T-helper 1 cell treated with Interleukin-12 subunit alpha and Interleukin-12 subunit beta and Interleukin-4 antibody, amounts not matched to agents 30 μg/mL and 1 μg/mL, for 36 hours (primary cell): ENCODE measurements at regions not wholly inside any gene's neighbourhood (a gene's known extent, or its start where the extent isn't known, plus 50 kb on each side); places are given as distances from the start of the nearest gene placed in this dataset.
"Not testable (repeated sequence)": the region's sequence is repeated elsewhere in the genome, so short reads cannot be mapped to it uniquely, and the experiment has no call there.

Source experiments
- H3K27ac Mint-ChIP-seq: one replicate; pipeline ENCODE4 v1.8.0; 2021; ENCODE audit warnings: mild to moderate bottlenecking, mixed read lengths
- H3K27me3 Mint-ChIP-seq: one replicate; pipeline ENCODE4 v1.8.0; 2021; ENCODE audit warnings: low read depth, mixed read lengths
- H3K36me3 Mint-ChIP-seq: one replicate; pipeline ENCODE4 v1.8.0; 2021; ENCODE audit warnings: low read depth, mixed read lengths
- H3K4me1 Mint-ChIP-seq: one replicate; pipeline ENCODE4 v1.8.0; 2021; ENCODE audit warnings: low read depth, mixed read lengths
- H3K4me3 Mint-ChIP-seq: one replicate; pipeline ENCODE4 v1.8.0; 2021; ENCODE audit warnings: mild to moderate bottlenecking, moderate library complexity, mixed read lengths
- H3K9me3 Mint-ChIP-seq: one replicate; pipeline ENCODE4 v1.8.0; 2021; ENCODE audit warnings: mixed read lengths

- H3K36me3 Mint-ChIP-seq, result no peaks in the 10 kb centered on the region
- H3K4me3 Mint-ChIP-seq, result no peak overlapping the region
- H3K9me3 Mint-ChIP-seq, result peaks cover 4% of the 10 kb centered on the region
- no peaks in the 10 kb centered on the region for H3K4me1 Mint-ChIP-seq
- no peaks in the 10 kb centered on the region for H3K27me3 Mint-ChIP-seq
- no peak overlapping the region for H3K27ac Mint-ChIP-seq
Measured at GRCh38 chr7:108875139-108875538, 305.5 kb downstream of the DNAJB9 start.

- Mint-ChIP-seq H3K4me1 (no peaks in the 10 kb centered on the region), H3K27me3 (no peaks in the 10 kb centered on the region), H3K9me3 (peaks cover 4% of the 10 kb centered on the region), H3K4me3 (no peak overlapping the region), H3K27ac (no peak overlapping the region), H3K36me3 (no peaks in the 10 kb centered on the region)
Measured at GRCh38 chr7:108890862-108891261, 321.2 kb downstream of the DNAJB9 start.

GRCh38 chr7:108908456-108908855, 338.8 kb downstream of the DNAJB9 start:
- Mint-ChIP-seq H3K9me3 (no peaks in the 10 kb centered on the region), H3K36me3 (no peaks in the 10 kb centered on the region), H3K4me1 (no peaks in the 10 kb centered on the region)

GRCh38 chr7:108911016-108911415, 341.3 kb downstream of the DNAJB9 start:
- no peaks in the 10 kb centered on the region for H3K4me1 Mint-ChIP-seq
- peaks cover 21% of the 10 kb centered on the region for H3K9me3 Mint-ChIP-seq
- no peak overlapping the region for H3K27ac Mint-ChIP-seq
- no peak overlapping the region for H3K4me3 Mint-ChIP-seq
- no peaks in the 10 kb centered on the region for H3K27me3 Mint-ChIP-seq
- no peaks in the 10 kb centered on the region for H3K36me3 Mint-ChIP-seq

More at GRCh38 chr7:108908456-108908855, 338.8 kb downstream of the DNAJB9 start:
- Mint-ChIP-seq H3K4me3 (no peak overlapping the region), H3K27ac (no peak overlapping the region), H3K27me3 (no peaks in the 10 kb centered on the region)

GRCh38 chr7:108920490-108920889, 350.8 kb downstream of the DNAJB9 start:
- no peaks in the 10 kb centered on the region for H3K4me1 Mint-ChIP-seq
- no peaks in the 10 kb centered on the region for H3K36me3 Mint-ChIP-seq
- H3K9me3 Mint-ChIP-seq, result peaks cover 38% of the 10 kb centered on the region

GRCh38 chr7:108943048-108943447, 373.4 kb downstream of the DNAJB9 start:
- not testable (repeated sequence) for H3K36me3 Mint-ChIP-seq, H3K4me1 Mint-ChIP-seq, H3K4me3 Mint-ChIP-seq, H3K27ac Mint-ChIP-seq, H3K27me3 Mint-ChIP-seq
- peaks cover 25% of the 10 kb centered on the region for H3K9me3 Mint-ChIP-seq

More at GRCh38 chr7:108920490-108920889, 350.8 kb downstream of the DNAJB9 start:
- Mint-ChIP-seq H3K4me3 (no peak overlapping the region), H3K27me3 (no peaks in the 10 kb centered on the region), H3K27ac (no peak overlapping the region)

GRCh38 chr7:108947526-108947925, 377.9 kb downstream of the DNAJB9 start:
- H3K4me3 Mint-ChIP-seq, result no peak overlapping the region
- no peak overlapping the region for H3K27ac Mint-ChIP-seq
- H3K36me3 Mint-ChIP-seq, result no peaks in the 10 kb centered on the region
- no peaks in the 10 kb centered on the region for H3K27me3 Mint-ChIP-seq
- peaks cover 10% of the 10 kb centered on the region for H3K9me3 Mint-ChIP-seq
- no peaks in the 10 kb centered on the region for H3K4me1 Mint-ChIP-seq

GRCh38 chr7:108972004-108972403, 402.3 kb downstream of the DNAJB9 start:
- Mint-ChIP-seq H3K4me3 (no peak overlapping the region), H3K4me1 (no peaks in the 10 kb centered on the region), H3K27ac (no peak overlapping the region), H3K9me3 (no peaks in the 10 kb centered on the region), H3K27me3 (no peaks in the 10 kb centered on the region), H3K36me3 (no peaks in the 10 kb centered on the region)

GRCh38 chr7:108973075-108973474, 403.4 kb downstream of the DNAJB9 start:
- peaks cover 3% of the 10 kb centered on the region for H3K9me3 Mint-ChIP-seq
- no peaks in the 10 kb centered on the region for H3K4me1 Mint-ChIP-seq
- no peak overlapping the region for H3K4me3 Mint-ChIP-seq
- no peaks in the 10 kb centered on the region for H3K36me3 Mint-ChIP-seq
- no peak overlapping the region for H3K27ac Mint-ChIP-seq
- H3K27me3 Mint-ChIP-seq, result no peaks in the 10 kb centered on the region

- Mint-ChIP-seq H3K9me3 (peaks cover 9% of the 10 kb centered on the region), H3K4me1 (no peaks in the 10 kb centered on the region), H3K4me3 (no peak overlapping the region), H3K27me3 (no peaks in the 10 kb centered on the region), H3K36me3 (no peaks in the 10 kb centered on the region), H3K27ac (no peak overlapping the region)
Measured at GRCh38 chr7:108974641-108975040, 405.0 kb downstream of the DNAJB9 start.

GRCh38 chr7:108985037-108985436, 415.4 kb downstream of the DNAJB9 start:
- Mint-ChIP-seq H3K4me1 (no peaks in the 10 kb centered on the region), H3K27me3 (no peaks in the 10 kb centered on the region), H3K36me3 (no peaks in the 10 kb centered on the region), H3K27ac (no peak overlapping the region), H3K4me3 (no peak overlapping the region), H3K9me3 (peaks cover 11% of the 10 kb centered on the region)

- no peaks in the 10 kb centered on the region for H3K9me3 Mint-ChIP-seq
- H3K27me3 Mint-ChIP-seq, result no peaks in the 10 kb centered on the region
- no peak overlapping the region for H3K27ac Mint-ChIP-seq
- no peaks in the 10 kb centered on the region for H3K36me3 Mint-ChIP-seq
- no peaks in the 10 kb centered on the region for H3K4me1 Mint-ChIP-seq
- no peak overlapping the region for H3K4me3 Mint-ChIP-seq
Measured at GRCh38 chr7:108989319-108989718, 419.6 kb downstream of the DNAJB9 start.

GRCh38 chr7:108997480-108997879, 427.8 kb downstream of the DNAJB9 start:
- no peak overlapping the region for H3K4me3 Mint-ChIP-seq
- no peaks in the 10 kb centered on the region for H3K27me3 Mint-ChIP-seq
- no peaks in the 10 kb centered on the region for H3K4me1 Mint-ChIP-seq
- H3K27ac Mint-ChIP-seq, result no peak overlapping the region
- no peaks in the 10 kb centered on the region for H3K9me3 Mint-ChIP-seq
- H3K36me3 Mint-ChIP-seq, result no peaks in the 10 kb centered on the region

GRCh38 chr7:109003742-109004141, 434.1 kb downstream of the DNAJB9 start:
- no peaks in the 10 kb centered on the region for H3K4me1 Mint-ChIP-seq
- no peak overlapping the region for H3K27ac Mint-ChIP-seq
- no peak overlapping the region for H3K4me3 Mint-ChIP-seq
- H3K36me3 Mint-ChIP-seq, result no peaks in the 10 kb centered on the region
- H3K27me3 Mint-ChIP-seq, result no peaks in the 10 kb centered on the region
- no peaks in the 10 kb centered on the region for H3K9me3 Mint-ChIP-seq

GRCh38 chr7:109009636-109010035, 440.0 kb downstream of the DNAJB9 start:
- Mint-ChIP-seq H3K9me3 (peaks cover 6% of the 10 kb centered on the region), H3K27me3 (no peaks in the 10 kb centered on the region), H3K4me1 (no peaks in the 10 kb centered on the region), H3K27ac (no peak overlapping the region), H3K4me3 (no peak overlapping the region), H3K36me3 (no peaks in the 10 kb centered on the region)

- no peaks in the 10 kb centered on the region for H3K36me3 Mint-ChIP-seq
- no peak overlapping the region for H3K27ac Mint-ChIP-seq
- H3K4me3 Mint-ChIP-seq, result no peak overlapping the region
- peaks cover 10% of the 10 kb centered on the region for H3K9me3 Mint-ChIP-seq
- H3K4me1 Mint-ChIP-seq, result no peaks in the 10 kb centered on the region
- H3K27me3 Mint-ChIP-seq, result no peaks in the 10 kb centered on the region
Measured at GRCh38 chr7:109020251-109020650, 450.6 kb downstream of the DNAJB9 start.
